SHP77 (cell line): ENCODE measurements at regions not wholly inside any gene's neighbourhood (a gene's known extent, or its start where the extent isn't known, plus 50 kb on each side); places are given as distances from the start of the nearest gene placed in this dataset.

Experiments used
- DNase-seq, 2 experiments: peaks; one replicate each; lab custom pipeline; 2025; lab: John Stamatoyannopoulos, UW

DNA sequence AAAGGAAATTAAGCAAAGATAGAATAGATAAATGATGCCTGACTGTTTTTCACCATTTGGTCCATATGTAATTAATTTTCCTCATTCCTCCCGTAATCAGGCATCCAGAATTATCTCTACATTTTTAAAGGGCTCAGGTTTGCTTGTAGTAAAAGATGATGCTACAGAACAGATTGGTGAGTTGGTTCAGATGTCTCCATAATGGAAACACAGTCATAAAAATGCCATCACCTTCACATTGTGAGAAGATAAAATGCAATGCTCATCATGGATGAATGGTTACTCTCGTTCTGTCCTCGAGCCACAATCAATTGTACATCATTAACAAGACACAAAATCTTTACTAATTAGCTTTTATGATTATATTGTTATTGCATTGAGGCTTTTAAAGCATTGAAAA is 64.9 kb upstream of the CELF2 start:
- DNase-seq, result no peak

DNA sequence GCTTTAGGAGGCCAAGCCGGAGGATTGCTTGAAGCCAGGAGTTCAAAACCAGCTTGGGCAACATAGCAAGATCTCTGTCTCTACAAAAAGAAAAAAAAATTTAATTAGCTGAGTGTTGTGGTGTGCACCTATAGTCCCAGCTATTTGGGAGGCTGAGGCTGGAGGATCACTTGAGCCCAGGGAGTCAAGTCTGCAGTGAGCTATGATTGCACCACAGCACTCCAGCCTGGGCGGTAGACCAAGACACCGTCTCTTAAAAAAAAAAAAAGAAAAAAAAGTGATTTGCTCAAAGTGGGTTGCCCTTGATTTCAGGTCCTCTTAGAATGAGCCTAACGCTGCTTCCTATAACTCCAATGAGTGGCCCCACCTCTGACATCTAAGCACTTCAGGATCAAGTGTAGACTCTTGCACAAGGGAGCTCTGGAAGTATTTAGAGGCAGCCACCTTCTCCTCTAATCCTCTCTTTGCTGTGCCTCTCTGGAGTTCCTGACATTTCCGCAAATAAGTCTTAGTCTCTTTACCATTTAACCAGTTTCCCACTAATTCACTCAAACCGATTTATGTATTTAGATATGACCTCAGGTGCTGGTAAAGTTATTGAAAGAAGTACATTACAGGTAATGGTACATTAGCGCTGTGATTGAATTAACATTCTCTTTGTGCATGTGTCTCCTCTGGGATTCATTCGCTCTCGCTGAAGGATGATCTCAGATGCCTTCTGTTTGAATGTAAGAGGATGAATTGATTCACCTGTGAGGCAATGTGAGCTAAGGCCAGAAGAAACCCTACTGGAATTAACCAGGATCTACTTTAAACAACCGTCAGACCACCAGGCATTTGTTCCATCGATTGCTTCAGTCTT is 60.8 kb upstream of the CELF2 start:
- DNase-seq, result no peak

DNA sequence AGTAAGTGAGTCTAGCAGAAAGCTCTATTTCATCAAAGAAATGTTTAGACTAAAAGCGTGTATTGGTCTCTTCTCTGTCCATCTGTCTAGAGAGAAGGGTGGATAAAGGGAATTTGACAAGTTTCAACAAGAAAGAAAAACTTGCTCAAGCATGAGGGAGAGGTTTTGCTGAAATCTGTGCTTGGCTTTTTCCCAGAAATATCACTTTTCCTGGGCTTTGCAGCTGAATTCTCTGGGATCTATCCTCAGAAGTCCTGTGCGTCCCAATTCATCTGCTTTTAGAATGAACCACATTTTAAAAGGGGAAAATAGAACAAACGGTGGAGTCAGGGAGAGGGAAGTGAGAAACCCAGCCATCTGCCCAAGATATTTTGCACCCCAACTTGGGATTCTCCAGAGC is 59.6 kb upstream of the CELF2 start:
- no peak for DNase-seq

DNA sequence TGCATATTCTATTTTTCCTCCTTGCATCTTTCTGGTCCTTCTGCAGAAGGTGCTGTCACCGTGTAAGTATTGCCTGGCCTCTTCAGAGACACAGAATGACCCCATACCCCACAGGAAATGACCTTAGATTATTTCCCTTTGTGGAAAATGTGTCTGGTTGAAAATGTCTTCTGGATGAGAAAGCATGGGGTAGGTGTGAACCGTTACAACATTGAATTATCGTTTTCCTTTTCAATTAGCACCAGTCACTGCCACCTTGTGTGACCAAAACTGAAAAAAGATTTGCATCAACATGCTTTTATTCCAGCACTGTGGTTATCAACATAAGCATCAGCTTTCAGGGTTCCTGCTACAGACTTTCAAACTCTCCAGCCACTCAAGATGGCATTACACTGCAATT is 58.0 kb upstream of the CELF2 start:
- DNase-seq, result no peak

DNA sequence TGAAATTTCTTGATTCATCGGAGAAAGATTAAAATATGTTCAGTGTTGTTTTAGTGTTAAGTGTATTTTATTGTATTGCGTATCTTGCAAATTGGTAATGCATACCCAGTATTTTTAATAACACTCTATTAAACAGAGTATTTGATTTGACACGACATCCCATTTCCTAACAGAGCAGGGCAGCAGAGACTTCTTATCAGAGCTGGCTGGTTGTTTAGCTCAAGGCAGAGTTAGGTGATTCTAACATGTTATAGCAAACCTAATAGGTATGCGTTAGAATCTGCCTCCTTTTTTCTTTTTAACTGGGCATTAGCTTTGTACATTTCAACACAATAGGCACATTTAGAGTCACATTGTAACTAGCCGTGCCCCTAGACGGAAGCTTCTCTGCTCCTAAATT is 57.1 kb upstream of the CELF2 start:
- no peak for DNase-seq

DNA sequence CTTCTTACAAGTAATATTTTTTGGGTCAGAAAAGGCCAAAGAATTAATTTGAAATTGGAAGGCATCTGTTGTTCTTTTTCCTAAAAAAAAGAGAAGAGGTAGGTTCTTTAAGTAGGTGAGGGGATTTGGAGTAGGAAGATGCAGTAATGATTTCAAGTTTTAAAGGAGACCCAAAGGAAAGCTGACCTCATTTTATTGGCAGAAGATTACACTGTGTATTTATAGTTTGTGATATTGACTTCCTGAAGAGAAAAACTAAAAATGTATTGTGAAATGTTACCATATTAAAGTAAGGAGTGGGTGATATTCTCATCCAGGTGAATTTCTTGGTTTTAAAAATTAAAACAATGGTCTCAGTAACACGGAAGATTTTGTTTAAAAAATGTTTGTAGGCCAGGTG is 56.6 kb upstream of the CELF2 start:
- DNase-seq, result no peak

DNA sequence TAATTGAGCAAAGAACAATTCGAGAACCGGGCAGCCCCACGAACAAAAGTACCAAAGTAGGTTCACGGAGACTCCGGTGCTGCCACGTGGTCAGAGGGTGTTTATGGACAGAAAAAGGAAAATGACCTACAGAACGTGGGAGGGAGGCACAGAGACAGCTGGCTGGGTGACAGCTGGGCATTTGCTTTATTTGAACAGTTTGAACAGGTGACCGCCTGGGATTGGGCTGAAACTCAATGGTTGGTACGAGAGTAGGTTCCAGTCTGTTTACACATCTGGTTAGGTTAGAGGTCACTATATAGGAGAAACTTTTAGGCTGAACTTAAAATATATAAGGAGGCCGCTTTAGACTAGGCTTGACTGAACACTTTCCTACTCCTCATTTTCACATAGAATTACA is 50.6 kb upstream of the CELF2 start:
- peak; percentile 48 to 51 for DNase-seq

DNA sequence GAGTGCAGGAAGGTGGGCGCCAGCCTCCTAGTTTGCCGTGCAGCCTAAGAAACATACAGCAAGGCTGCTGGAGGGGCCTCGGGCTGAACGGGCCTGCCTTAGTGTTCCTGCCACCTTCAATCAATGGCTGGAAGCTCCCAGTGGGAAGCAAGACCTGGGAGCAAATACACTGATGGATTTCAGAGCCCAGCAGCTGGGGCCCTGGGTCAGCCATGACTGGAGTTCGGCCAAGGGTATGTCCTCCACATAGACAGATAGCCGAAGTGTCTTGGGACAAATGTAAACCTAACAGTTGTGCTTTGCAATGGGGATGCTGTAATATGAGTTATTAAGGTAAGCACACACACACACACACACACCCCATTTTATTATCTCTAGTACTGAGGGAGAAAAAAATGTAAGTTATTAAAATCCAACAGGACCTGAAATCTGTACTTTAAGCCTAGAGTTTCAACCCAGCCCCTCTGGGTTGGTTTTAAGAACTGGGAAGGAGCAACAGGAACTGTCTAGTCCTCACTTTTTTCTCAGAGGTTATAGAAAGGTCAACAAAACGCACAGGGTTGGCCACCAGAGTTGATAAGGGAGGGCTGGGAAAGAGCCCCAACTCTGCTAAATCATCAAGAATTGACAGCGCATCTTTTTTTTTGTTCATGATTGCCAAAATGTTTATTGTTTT is 50.0 kb upstream of the CELF2 start:
- DNase-seq, result no peak
